HG03108 (cell line): ENCODE measurements at regions not wholly inside any gene's neighbourhood (a gene's known extent, or its start where the extent isn't known, plus 50 kb on each side); places are given as distances from the start of the nearest gene placed in this dataset.

Experiments
- ATAC-seq: cut with Tn5 transposase; IDR thresholded peaks from one replicate; pipeline ENCODE4 v1.9.1; 2021; ENCODE audit warnings: moderate library complexity; ENCODE audit not compliant: unreplicated experiment

GRCh38 chr4:136329042-136329662 lies 1203.1 kb downstream of the PCDH18 start:
- ATAC-seq: no peak

GRCh38 chr4:136328131-136328530 lies 1204.2 kb downstream of the PCDH18 start:
- ATAC-seq: no peak

DNA sequence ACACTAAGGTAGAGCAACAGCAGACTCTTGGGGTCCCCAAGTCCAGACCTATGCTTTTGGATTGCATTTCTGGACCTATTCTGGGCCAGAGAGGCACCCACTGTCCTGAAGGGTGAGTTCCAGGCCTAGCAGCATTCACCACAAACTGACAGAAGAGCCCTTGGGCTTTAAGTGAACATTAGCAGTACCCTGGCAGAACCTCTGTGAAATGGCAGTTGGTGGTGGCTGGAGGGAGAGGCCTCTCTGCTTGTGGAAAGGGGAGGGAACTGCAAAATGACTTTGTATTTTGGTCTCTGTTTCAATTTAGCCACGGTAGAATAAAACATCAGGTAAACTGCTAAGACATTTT lies 1211.9 kb downstream of the PCDH18 start:
- ATAC-seq: no peak

DNA sequence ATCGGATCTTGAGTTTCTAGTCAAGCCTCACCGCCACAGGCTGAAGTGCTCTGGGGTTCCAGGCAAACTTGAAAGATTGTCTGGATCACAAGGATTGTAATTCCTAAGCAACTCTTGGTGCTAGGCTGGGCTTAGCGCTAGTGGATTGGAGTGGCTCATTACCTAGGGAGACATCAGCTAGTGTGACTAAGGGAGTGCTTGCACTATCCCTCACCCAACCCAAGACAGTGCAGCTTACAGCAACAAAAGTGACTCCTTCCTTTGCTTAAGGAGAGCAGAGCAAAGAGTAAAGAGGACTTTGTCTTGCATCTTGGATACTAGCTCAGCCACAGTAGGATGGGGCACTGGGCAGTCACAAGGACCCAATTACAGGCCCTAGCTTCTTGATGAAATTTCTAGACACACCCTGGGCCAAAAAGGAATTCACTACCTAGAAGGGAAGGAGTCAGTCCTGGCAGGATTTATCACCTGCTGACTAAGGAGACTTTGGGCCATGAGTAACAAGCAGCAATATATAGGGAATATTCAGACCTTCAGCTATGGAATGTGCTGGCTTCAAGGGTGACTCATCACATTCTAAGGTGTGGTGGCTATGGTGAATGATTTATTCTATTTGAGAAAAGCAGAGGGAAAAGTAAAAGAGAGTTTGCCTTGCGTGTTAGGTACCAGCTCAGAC lies 1212.4 kb downstream of the PCDH18 start:
- no peak for ATAC-seq

GRCh38 chr4:136316961-136317360 lies 1215.3 kb downstream of the PCDH18 start:
- ATAC-seq: no peak

- no peak for ATAC-seq
Measured at GRCh38 chr4:136314686-136315085, 1217.6 kb downstream of the PCDH18 start.

- no peak for ATAC-seq
Measured at GRCh38 chr4:136311774-136312173, 1220.5 kb downstream of the PCDH18 start.

DNA sequence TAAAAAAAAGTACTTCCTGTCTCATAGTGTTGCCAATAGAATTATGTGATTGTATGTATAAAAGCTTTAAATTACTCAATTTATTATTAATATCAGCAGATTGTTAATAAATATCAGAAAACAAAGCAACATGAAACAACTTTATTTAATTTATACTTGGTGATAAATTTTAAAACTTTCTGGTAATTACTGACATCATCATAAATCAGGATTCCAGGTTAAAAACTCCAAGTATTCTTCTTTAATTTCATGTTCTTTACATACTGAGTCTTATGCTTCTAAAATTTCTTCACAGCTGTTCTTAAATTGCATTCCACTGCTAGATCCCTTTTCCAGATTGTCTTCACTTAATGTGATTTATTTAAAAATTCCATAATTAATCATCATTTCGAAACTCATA lies 1224.5 kb downstream of the PCDH18 start:
- ATAC-seq: no peak

GRCh38 chr4:136306361-136306760 lies 1225.9 kb downstream of the PCDH18 start:
- no peak for ATAC-seq

DNA sequence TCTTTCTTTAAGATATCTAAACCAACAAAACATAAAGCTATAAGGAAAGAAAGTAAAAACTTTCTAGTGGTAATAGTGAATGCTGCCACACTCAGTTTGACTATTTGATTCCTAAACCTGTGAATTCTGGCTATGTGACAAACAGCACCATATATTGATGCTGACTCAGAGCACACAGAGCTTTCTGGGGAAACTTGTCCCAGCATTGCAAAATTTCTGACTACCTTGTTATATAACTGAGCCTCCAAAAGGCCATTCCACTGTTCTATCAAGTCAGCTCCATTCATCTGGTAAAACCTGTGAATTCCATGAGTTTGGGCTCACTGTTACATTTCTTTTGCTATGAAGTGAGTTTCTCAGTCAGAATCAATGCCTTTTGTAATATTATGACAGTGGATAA lies 1229.7 kb downstream of the PCDH18 start:
- no peak for ATAC-seq

DNA sequence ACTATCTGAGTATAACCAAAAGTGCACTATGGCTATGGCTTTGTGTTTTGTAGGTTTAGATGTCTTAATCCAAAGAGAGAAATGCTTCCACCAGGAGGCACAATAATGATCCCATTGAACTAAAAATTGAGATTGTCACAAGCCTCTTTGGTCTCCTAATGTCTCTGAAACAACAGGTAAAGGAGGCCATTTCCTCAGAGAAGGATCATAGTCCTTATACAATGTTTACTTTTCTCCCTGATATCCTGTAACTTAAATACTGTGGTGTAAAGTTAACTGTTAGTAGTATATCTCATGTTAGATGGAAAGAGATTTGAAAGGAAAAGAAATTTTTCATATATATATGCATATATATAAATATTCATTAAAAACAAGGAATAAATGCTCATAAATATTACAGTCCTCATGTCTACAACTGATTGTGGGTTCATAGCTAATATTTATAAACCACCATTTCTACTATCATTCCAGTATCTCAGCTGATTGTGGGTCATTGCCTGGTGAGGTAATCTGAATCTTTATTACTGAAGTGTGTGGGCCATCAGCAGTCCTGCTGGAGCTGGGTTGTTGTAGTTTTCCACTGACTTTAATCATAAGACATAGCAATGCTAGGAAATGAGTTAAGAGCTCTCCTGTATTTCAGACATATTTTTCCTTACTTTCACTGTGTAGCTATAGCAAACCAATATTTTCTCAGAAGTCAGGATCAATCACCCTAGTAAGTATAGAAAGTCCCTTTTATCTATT lies 1230.4 kb downstream of the PCDH18 start:
- ATAC-seq: no peak

GRCh38 chr4:136283977-136284376 lies 1248.3 kb downstream of the PCDH18 start:
- ATAC-seq: no peak

DNA sequence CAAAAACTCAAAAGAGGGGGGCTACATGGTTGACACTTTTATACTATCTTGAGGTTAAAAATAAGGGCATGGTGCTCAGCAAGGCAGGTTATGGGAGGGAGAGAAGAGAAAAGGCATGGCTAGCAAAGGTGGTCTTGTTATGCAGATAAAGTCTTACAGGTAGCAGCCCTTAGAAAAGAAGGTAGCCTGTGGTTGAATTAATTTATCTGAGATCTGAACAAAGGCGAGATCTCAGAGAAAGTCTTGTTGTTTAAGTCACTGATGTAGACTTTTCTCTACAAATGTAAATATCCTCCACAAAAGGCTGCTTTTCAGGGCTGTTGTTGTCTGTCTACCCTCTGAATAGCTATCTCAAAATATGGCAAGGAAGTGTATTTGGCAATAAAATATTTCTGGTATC lies 1250.4 kb downstream of the PCDH18 start:
- ATAC-seq: no peak

DNA sequence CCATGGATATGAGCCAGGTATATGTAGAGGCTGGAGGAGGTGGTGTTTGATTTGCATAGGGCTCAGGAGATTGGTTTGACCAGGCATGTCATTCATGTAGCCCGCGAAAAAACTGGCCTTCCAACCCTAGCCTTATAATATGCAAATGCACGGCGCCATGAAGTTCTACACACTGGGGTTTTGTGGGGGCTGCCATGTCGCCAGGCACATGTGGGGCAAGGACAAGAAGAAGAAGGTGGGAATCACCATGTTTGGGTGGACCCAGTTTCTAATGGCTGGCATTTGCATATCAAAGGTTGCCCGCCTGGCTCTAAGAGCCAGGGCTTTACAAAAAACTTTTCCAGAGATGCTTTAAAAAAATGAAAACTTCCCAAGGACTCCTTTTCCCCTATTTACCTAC lies 1251.0 kb downstream of the PCDH18 start:
- no peak for ATAC-seq

- no peak for ATAC-seq
Measured at GRCh38 chr4:136277741-136278140, 1254.6 kb downstream of the PCDH18 start.

DNA sequence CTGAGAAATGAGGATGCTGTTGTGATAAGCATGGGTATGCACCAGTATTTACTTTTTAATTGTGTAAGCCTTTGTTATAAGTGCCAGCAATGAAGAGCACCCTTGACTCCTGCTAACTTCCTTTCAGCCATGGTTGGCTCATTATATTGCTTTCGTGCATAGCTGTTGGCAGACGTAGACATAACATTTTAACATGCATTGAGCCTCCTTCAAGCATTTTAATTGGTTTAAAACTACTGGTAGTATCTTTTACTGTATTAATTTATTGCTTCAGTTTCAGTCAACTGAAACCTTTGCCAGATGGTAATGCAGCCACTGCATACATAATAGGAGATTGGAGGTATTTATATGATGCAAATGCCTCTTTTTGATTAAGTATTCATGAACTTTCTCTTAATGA lies 1285.4 kb downstream of the PCDH18 start:
- ATAC-seq: no peak

DNA sequence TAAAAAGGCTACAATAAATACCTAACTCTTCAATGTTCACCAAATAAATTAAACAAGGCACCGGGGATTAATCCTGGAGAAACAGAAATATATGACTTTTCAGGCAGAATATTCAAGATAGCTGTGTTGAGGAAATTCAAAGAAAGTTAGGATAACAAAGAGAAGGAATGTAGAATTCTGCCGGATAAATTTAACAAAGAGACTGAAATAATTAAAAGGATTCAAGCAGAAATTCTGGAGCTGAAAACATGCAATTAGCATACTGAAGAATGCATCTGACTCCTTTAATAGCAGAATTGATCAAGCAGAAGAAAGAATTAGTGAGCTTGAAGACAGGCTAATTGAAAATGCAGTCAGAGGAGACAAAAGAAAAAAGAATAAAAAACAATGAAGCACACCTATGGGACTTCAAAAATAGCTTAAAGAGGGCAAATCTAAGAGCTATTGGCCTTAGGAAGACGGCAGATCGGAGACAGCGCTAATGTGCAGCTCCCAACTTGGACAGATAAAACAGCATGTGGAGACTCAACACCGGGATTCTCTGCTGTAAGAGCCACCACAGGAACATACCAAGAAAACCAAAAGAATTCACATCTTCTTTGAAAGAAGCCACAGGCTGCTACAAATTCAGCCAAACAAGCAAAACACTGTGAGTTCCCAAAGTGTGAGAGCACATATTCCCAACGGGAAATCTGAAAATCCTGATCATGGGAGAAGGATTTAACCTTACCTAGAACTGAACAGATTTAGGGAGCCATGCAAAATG lies 1290.9 kb downstream of the PCDH18 start:
- no peak for ATAC-seq

DNA sequence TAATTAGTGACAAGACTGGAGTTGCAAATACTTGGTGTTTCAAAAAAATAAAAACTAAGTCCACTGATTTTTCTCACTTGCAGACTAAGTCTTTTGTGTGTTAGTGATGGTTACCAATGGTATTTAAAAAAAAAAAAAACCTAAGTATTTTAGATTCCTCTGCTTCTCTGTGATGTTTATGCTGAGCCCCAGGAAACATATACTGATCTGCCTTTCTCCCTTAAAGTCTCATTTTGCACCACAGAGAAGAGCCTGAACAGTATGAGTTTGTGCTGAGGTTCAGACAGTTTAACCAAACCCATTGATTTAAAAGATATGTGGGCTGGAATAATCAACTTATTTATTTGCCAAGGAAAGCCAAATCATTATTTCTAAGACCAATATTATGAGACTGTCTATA lies 1305.0 kb downstream of the PCDH18 start:
- no peak for ATAC-seq

DNA sequence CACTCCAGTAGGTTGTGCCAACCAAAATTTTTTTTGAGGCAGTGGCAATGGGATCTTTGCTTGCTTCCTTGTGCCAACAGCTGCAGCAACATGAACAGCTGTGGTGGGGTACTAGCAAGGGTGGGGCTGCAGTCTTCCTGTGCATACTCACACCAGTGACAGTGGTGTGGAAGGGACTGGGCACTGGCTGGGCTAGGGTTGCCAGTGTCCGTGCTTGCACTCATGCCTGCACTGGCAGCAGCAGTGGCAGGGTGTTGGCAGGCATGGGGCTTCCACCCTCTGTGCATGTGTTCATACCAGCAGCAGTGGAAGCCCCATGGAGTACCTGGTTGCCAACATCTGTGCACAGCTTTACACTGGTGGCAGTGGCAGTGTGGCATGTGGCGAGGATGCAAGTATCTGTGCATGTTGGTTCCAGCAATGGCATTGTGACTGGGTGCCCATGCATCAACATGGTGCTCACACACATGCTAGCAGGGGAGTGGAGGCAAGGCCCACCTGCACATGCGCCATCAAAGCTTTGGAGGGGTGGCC lies 1312.6 kb downstream of the PCDH18 start:
- ATAC-seq: no peak

- no peak for ATAC-seq
Measured at GRCh38 chr4:136203199-136203598, 1329.1 kb downstream of the PCDH18 start.

- ATAC-seq: no peak
Measured at GRCh38 chr4:136198358-136198757, 1333.9 kb downstream of the PCDH18 start.
